ENCODE measurements at regions not wholly inside any gene's neighbourhood (a gene's known extent, or its start where the extent isn't known, plus 50 kb on each side); places are given as distances from the start of the nearest gene placed in this dataset.

- FAIRE-seq: no peak
These were observed 162.0 kb upstream of the MLN start for GRCh38 chr6:33965766-33966165.

GRCh38 chr6:33964387-33964786 lies 160.6 kb upstream of the MLN start:
- no peaks in the 10 kb centered on the region for H3K4me1 ChIP-seq (ENCODE audit: control insufficient read depth in 2 of 3, insufficient read depth in 2 of 3, low read depth in 1 of 3, low read length in 3 of 3)
- H3K36me3 ChIP-seq (ENCODE audit: control insufficient read depth in 2 of 3, insufficient read depth in 3 of 3, low read length in 3 of 3): no peaks in the 10 kb centered on the region
- H3K9me3 ChIP-seq (ENCODE audit: control insufficient read depth in 2 of 3, insufficient read depth in 1 of 3, low read length in 3 of 3): no peaks in the 10 kb centered on the region
- intact Hi-C loops (cut with DNase I): no loop called here
- H3K4me3 ChIP-seq (ENCODE audit: low read length in 3 of 3): no peak overlapping the region
- H3K27ac ChIP-seq (ENCODE audit: low read depth in 2 of 2, low read length in 2 of 2): no peak overlapping the region
- no peak for TF ChIP-seq CTCF (IDR thresholded peaks at IDR 0.05; ENCODE audit: borderline replicate concordance, extremely low read depth, insufficient read depth)
- FAIRE-seq (no peak), DNase-seq (no peak)
- H3K9ac ChIP-seq (ENCODE audit: low read length in 3 of 3): no peak overlapping the region
- H3K27me3 ChIP-seq (ENCODE audit: control insufficient read depth, insufficient read depth, low read length): no peaks in the 10 kb centered on the region

More at GRCh38 chr6:33965766-33966165, 162.0 kb upstream of the MLN start:
- TF ChIP-seq CTCF (IDR thresholded peaks at IDR 0.05; ENCODE audit: borderline replicate concordance, extremely low read depth, insufficient read depth): no peak
- Histone ChIP-seq H3K9ac (ENCODE audit: low read length in 3 of 3) (no peak overlapping the region), H3K4me3 (ENCODE audit: low read length in 3 of 3) (no peak overlapping the region), H3K4me1 (ENCODE audit: control insufficient read depth in 2 of 3, insufficient read depth in 2 of 3, low read depth in 1 of 3, low read length in 3 of 3) (no peaks in the 10 kb centered on the region), H3K27ac (ENCODE audit: low read depth in 2 of 2, low read length in 2 of 2) (no peak overlapping the region), H3K27me3 (ENCODE audit: control insufficient read depth, insufficient read depth, low read length) (no peaks in the 10 kb centered on the region), H3K36me3 (ENCODE audit: control insufficient read depth in 2 of 3, insufficient read depth in 3 of 3, low read length in 3 of 3) (no peaks in the 10 kb centered on the region), H3K9me3 (ENCODE audit: control insufficient read depth in 2 of 3, insufficient read depth in 1 of 3, low read length in 3 of 3) (no peaks in the 10 kb centered on the region)
- peak in 1 of 5 donors; percentile 2 for DNase-seq
- intact Hi-C loops (cut with DNase I): no loop called here

GRCh38 chr6:33963136-33963750 lies 159.4 kb upstream of the MLN start:
- no peak overlapping the region for H3K27ac ChIP-seq (ENCODE audit: low read depth in 2 of 2, low read length in 2 of 2)
- intact Hi-C loops (cut with DNase I): no loop called here
- no peak for TF ChIP-seq CTCF (IDR thresholded peaks at IDR 0.05; ENCODE audit: borderline replicate concordance, extremely low read depth, insufficient read depth)
- no peaks in the 10 kb centered on the region for H3K9me3 ChIP-seq (ENCODE audit: control insufficient read depth in 2 of 3, insufficient read depth in 1 of 3, low read length in 3 of 3)
- H3K4me1 ChIP-seq (ENCODE audit: control insufficient read depth in 2 of 3, insufficient read depth in 2 of 3, low read depth in 1 of 3, low read length in 3 of 3): peaks cover 0 to 3% (median 0%) of the 10 kb centered on the region in 3 donors
- peak in 2 of 5 donors; percentile 16 to 55 for DNase-seq
- H3K4me3 ChIP-seq (ENCODE audit: low read length in 3 of 3): no peak overlapping the region
- no peak overlapping the region for H3K9ac ChIP-seq (ENCODE audit: low read length in 3 of 3)
- no peaks in the 10 kb centered on the region for H3K36me3 ChIP-seq (ENCODE audit: control insufficient read depth in 2 of 3, insufficient read depth in 3 of 3, low read length in 3 of 3)
- no peaks in the 10 kb centered on the region for H3K27me3 ChIP-seq (ENCODE audit: control insufficient read depth, insufficient read depth, low read length)
- FAIRE-seq: no peak

All from kidney (tissue), 13 donors.